Dendritic cell treated with granulocyte-macrophage colony-stimulating factor and Interleukin-4, amounts not matched to agents 40 ng/mL and 50 ng/mL, for 4 days (primary cell): ENCODE measurements at regions not wholly inside any gene's neighbourhood (a gene's known extent, or its start where the extent isn't known, plus 50 kb on each side); places are given as distances from the start of the nearest gene placed in this dataset.

Experiments
- H3K27ac Mint-ChIP-seq: one replicate; pipeline ENCODE4 v1.8.0; 2022; ENCODE audit warnings: mild to moderate bottlenecking, mixed read lengths
- H3K27me3 Mint-ChIP-seq: one replicate; pipeline ENCODE4 v1.8.0; 2022; ENCODE audit warnings: mild to moderate bottlenecking, mixed read lengths
- H3K36me3 Mint-ChIP-seq: one replicate; pipeline ENCODE4 v1.8.0; 2022; ENCODE audit warnings: low read depth, mixed read lengths
- H3K4me1 Mint-ChIP-seq: one replicate; pipeline ENCODE4 v1.8.0; 2022; ENCODE audit warnings: low read depth, mixed read lengths
- H3K4me3 Mint-ChIP-seq: one replicate; pipeline ENCODE4 v1.8.0; 2022; ENCODE audit warnings: mild to moderate bottlenecking, moderate library complexity, mixed read lengths
- H3K9me3 Mint-ChIP-seq: one replicate; pipeline ENCODE4 v1.8.0; 2022; ENCODE audit warnings: mixed read lengths
- intact Hi-C: fragments of 100-400 bp; cut with micrococcal nuclease; formaldehyde crosslinking; loops from one replicate; pipeline ENCODE4 v1.15.0; 2022

DNA sequence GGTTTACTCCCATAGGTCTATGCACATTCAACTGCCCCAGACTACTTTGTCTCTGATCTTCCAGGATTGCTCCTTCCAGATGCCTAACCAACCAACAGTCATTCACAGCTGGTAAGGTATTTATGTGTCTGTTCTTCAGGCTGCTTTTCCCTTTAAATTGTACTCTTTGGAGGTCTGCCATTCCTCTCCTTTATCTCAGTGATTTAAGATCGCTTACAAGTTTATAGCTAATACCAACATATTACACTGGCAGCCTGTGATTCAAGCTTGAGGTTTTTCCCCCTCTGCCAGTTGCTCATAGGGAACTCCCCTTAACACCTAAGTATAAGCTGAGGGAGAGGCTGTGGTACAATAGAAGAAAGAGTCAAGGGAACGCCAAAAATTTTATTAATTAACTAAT lies 711.7 kb upstream of the EDIL3 start:
- no peaks in the 10 kb centered on the region for H3K27me3 Mint-ChIP-seq
- no peak overlapping the region for H3K4me3 Mint-ChIP-seq
- no peaks in the 10 kb centered on the region for H3K4me1 Mint-ChIP-seq
- H3K9me3 Mint-ChIP-seq = peaks cover 20% of the 10 kb centered on the region
- no peak overlapping the region for H3K27ac Mint-ChIP-seq
- intact Hi-C loops = no loop called here
- no peaks in the 10 kb centered on the region for H3K36me3 Mint-ChIP-seq

DNA sequence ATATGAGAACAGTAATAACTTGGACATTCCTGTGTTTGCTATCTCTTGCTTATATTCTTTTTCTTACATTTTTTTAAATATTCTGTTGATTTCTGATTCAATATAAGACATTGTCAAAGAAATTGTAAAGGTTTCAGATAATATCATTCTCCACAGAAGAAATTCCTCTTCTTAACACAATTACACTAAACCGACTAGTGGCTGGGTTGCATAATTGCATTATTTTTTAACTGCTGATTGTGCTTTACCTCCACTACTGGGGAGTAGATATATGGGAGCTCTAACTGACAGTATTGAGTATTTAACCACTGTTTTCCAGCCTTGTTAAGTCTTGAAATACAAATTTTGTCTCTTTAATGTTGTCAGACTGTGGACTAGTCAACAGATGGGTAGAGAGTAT lies 723.8 kb upstream of the EDIL3 start:
- Mint-ChIP-seq H3K27ac (no peak overlapping the region), H3K36me3 (no peaks in the 10 kb centered on the region), H3K4me3 (no peak overlapping the region), H3K4me1 (no peaks in the 10 kb centered on the region), H3K9me3 (no peaks in the 10 kb centered on the region), H3K27me3 (no peaks in the 10 kb centered on the region)
- intact Hi-C loops = no loop called here

DNA sequence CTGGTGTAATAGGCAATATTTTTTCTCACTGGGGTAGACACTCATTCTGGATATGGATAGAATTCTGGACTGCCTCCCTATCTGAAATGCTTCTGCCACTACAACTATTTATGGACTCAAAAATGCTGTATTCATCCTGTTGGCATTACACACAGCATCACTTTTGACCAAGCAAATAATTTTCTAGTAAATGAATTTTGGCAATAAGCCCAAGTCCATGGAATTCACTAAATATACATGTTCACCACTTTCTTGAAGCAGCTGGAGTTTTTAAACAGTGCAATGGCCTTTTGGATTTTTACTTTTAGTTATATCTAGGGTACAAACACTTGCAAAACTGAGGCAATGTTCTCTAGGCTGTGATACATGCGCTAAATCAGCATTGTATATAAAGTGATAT lies 724.9 kb upstream of the EDIL3 start:
- Mint-ChIP-seq H3K4me1 (no peaks in the 10 kb centered on the region), H3K27me3 (no peaks in the 10 kb centered on the region), H3K36me3 (no peaks in the 10 kb centered on the region), H3K4me3 (no peak overlapping the region), H3K27ac (no peak overlapping the region), H3K9me3 (no peaks in the 10 kb centered on the region)
- intact Hi-C loops = no loop called here

DNA sequence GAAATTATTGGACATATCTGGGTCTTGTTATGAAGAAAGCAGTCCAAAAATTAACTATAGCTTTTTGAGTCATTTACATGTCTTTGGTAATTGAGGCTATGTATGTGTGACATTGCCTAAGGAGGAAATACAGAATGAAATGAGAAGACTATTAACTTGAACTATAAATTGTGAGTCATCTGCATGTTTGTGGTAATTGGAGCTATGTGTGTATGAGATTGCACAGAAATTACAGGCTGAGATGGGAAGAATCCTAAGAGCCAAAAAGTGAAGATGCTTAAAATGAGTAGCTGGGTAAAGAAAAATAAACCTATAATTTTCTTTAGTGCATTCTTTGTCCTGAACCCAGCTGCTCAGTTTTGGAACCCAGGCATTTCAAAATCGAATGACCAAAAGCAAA lies 747.6 kb upstream of the EDIL3 start:
- intact Hi-C loops = no loop called here
- H3K4me3 Mint-ChIP-seq = no peak overlapping the region

DNA sequence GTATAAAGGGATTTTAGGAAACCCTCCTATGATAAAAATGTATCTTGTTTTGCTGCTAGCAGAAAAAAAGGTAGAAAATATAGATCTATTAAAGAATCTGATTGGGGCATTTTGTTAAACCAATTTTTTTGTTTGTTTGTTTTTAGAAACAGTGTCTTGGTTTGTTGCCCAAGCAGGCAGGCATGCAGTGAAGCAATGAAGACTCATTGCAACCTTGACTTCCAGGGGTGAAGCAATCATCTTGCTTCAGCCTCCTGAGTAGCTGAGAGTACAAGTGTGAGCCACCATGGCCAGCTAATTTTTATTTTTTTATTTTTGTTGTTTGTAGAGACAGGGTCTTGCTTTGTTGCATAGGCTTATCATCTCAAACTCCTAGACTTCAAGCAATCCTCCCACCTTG lies 755.8 kb upstream of the EDIL3 start:
- Mint-ChIP-seq H3K27ac (no peak overlapping the region), H3K4me1 (no peaks in the 10 kb centered on the region), H3K4me3 (no peak overlapping the region), H3K27me3 (no peaks in the 10 kb centered on the region), H3K9me3 (peaks cover 11% of the 10 kb centered on the region), H3K36me3 (no peaks in the 10 kb centered on the region)
- intact Hi-C loops = no loop called here

More for the DNA sequence above, 747.6 kb upstream of the EDIL3 start:
- no peaks in the 10 kb centered on the region for H3K27me3 Mint-ChIP-seq
- no peaks in the 10 kb centered on the region for H3K4me1 Mint-ChIP-seq
- H3K36me3 Mint-ChIP-seq = no peaks in the 10 kb centered on the region
- H3K27ac Mint-ChIP-seq = no peak overlapping the region
- peaks cover 19% of the 10 kb centered on the region for H3K9me3 Mint-ChIP-seq

DNA sequence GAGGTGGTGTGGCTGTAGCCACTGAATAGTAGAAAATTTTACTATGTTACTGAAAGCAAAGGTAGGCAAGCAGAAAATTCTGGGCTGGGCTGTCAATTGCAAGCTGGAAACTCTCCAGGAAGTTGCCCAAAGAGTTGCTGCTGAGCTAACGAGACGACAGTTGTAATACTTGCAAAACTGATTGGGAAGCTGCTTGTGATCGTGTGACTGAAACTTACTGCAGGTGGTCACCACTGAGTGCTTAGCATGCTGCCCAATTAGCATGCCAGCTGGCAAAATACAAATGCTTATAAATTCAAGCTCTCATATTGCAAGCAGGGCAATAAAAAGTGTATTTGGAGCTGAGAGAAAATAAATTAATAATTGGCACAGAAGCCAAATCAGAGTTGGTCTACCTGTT lies 758.5 kb upstream of the EDIL3 start:
- Mint-ChIP-seq H3K4me1 (no peaks in the 10 kb centered on the region), H3K36me3 (no peaks in the 10 kb centered on the region), H3K27me3 (no peaks in the 10 kb centered on the region), H3K27ac (no peak overlapping the region), H3K9me3 (no peaks in the 10 kb centered on the region), H3K4me3 (no peak overlapping the region)
- intact Hi-C loops = no loop called here

DNA sequence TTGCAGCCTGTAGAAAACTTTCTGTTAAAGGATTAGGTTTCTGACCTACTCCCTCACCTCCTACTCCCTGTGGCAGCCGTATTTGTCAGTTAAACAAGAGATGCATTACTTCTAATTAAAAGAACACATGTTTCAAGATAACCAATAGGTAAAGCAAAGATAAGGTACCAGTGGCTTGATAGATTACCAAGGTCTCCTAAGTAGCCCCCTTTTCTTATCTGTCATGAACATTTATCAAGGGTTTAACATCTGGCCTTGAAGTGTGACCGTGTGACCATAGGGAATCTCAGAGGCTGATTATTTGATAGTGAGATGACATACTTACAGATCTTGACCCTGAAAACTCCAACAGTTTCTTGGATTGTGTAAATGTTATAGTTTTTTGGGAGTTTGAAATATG lies 764.0 kb upstream of the EDIL3 start:
- no peaks in the 10 kb centered on the region for H3K4me1 Mint-ChIP-seq
- no peak overlapping the region for H3K4me3 Mint-ChIP-seq
- no peak overlapping the region for H3K27ac Mint-ChIP-seq
- intact Hi-C loops = no loop called here
- H3K36me3 Mint-ChIP-seq = no peaks in the 10 kb centered on the region
- no peaks in the 10 kb centered on the region for H3K9me3 Mint-ChIP-seq
- H3K27me3 Mint-ChIP-seq = no peaks in the 10 kb centered on the region

DNA sequence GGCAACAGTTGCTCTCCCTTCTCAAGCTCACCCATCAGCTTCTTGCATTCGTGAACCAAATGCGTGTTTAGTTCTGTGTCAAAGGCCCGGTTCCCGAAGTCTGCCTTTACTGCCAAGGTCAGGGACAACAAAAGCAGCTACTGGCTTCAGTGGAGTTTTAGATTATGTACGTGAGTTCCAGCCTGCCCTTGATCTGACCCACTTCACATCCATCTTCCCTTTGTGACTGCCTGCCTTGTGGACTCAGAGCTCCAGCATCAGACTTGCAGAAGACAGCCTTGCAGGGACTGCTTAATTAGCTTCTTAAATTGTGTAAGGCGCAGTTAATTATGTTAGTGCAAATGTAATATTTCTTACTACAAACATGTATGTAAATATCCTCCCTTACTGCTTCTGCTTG lies 774.7 kb upstream of the EDIL3 start:
- Mint-ChIP-seq H3K4me3 (no peak overlapping the region), H3K27ac (no peak overlapping the region), H3K9me3 (peaks cover 7% of the 10 kb centered on the region), H3K27me3 (no peaks in the 10 kb centered on the region), H3K4me1 (no peaks in the 10 kb centered on the region), H3K36me3 (no peaks in the 10 kb centered on the region)
- intact Hi-C loops = no loop called here

DNA sequence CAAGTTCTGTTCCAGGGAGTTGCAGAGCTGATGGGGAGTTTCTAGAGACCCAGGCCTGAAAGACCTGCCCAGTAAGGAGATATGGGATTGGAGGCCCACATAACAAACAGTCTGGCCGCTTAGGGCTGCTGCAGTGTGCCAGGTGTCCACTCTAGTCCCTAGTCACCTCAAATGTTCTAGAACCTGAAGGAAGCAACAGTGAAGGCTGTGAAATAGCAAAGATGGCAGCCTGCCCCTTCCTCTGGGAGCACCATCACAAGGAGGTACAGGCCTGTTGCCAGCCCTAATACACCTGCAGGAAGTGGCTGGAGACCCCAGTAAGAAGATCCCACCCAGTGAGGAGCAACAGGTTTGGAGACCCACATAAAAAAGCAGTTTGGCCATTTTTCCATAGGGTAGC lies 783.8 kb upstream of the EDIL3 start:
- H3K36me3 Mint-ChIP-seq = no peaks in the 10 kb centered on the region
- H3K27me3 Mint-ChIP-seq = no peaks in the 10 kb centered on the region
- H3K4me1 Mint-ChIP-seq = no peaks in the 10 kb centered on the region
- intact Hi-C loops = no loop called here
- no peak overlapping the region for H3K4me3 Mint-ChIP-seq
- H3K27ac Mint-ChIP-seq = no peak overlapping the region
- peaks cover 43% of the 10 kb centered on the region for H3K9me3 Mint-ChIP-seq

DNA sequence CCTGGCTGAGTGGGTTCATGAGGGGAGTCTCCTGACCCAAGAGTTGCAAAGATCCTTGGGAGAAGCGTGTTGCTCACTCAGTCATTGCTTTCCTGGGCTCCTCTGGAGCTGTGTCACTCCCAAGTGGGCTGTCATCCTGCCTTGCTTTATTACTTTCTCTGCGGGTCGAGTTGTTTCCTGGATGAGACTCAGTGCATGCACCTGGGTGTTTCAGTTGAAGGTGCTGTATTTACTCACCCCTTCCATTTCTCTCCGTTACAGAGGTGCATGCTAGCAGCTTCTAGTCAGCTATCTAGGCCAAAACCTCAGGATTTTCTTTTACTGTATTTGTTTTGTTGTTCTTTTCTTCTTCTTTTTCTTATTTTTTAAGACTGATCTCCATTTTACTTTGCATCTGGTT lies 785.5 kb upstream of the EDIL3 start:
- no peak overlapping the region for H3K4me3 Mint-ChIP-seq
- intact Hi-C loops = no loop called here
- H3K36me3 Mint-ChIP-seq = no peaks in the 10 kb centered on the region
- H3K9me3 Mint-ChIP-seq = peaks cover 29% of the 10 kb centered on the region
- H3K27me3 Mint-ChIP-seq = no peaks in the 10 kb centered on the region
- no peak overlapping the region for H3K27ac Mint-ChIP-seq
- no peaks in the 10 kb centered on the region for H3K4me1 Mint-ChIP-seq

DNA sequence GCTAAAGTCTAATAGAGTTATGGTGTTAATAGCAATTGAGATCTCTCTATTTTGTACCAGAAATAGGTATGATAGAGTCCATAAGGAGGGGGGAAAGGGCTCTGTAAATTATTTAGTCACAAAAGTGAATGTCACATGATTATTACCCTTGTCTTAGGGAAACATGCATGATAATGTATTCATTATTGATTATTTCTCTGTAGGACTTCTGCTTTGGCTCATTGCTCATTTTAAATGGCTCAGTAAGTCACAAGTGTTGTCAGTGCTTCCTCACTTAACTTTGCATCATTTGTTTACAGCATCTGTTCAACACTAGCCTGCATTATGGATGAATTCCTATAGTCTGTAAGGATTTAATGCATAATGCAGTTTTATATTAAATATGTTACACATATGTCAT lies 788.8 kb upstream of the EDIL3 start:
- H3K9me3 Mint-ChIP-seq = peaks cover 1% of the 10 kb centered on the region
- no peaks in the 10 kb centered on the region for H3K36me3 Mint-ChIP-seq
- no peaks in the 10 kb centered on the region for H3K27me3 Mint-ChIP-seq
- intact Hi-C loops = no loop called here
- H3K27ac Mint-ChIP-seq = no peak overlapping the region
- H3K4me3 Mint-ChIP-seq = no peak overlapping the region
- no peaks in the 10 kb centered on the region for H3K4me1 Mint-ChIP-seq

DNA sequence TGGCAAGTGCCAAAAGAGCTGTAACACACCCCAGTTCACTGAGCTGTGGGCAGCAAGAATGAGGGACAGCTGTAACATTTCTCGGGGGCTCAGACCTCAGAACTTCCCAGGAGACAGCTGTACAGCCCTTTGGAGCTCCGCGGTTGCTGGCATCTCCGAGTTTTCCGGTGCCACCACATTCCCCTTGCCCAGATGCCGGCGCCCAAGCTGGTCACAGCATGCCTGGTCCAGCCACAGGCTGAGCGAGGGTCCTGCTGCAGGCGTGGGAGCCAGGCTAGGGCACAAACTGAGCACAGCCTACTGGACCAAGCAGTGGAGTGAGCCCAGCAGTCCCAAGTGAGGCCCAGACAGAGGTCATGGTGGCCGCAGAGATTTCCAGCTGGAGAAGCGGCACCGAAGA lies 797.7 kb upstream of the EDIL3 start:
- Mint-ChIP-seq H3K36me3 (no peaks in the 10 kb centered on the region), H3K9me3 (peaks cover 20% of the 10 kb centered on the region), H3K4me3 (no peak overlapping the region), H3K4me1 (no peaks in the 10 kb centered on the region), H3K27me3 (no peaks in the 10 kb centered on the region), H3K27ac (no peak overlapping the region)
- intact Hi-C loops = no loop called here

DNA sequence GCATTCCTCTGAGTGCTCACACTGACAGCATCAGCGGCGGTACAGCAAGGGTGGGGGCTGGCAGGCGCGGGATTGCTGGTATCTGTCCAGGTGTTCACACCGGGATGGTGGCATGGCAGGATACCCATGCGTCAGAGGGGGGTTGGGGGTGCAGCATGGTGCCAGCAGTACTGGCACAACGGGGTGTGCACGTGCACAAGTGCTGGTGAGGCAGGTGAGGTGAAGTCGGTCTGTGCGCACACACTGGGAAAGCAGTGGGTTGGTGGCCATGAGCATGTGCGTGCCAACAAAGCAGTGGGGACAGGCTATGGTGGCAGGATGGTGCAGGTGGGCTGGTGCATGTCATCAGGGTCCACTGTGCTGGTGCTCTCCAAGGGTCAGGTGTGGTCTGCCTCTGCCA lies 819.6 kb upstream of the EDIL3 start:
- Mint-ChIP-seq H3K27ac (no peak overlapping the region), H3K9me3 (peaks cover 25% of the 10 kb centered on the region), H3K36me3 (no peaks in the 10 kb centered on the region), H3K4me1 (no peaks in the 10 kb centered on the region), H3K27me3 (no peaks in the 10 kb centered on the region), H3K4me3 (no peak overlapping the region)
- intact Hi-C loops = no loop called here

DNA sequence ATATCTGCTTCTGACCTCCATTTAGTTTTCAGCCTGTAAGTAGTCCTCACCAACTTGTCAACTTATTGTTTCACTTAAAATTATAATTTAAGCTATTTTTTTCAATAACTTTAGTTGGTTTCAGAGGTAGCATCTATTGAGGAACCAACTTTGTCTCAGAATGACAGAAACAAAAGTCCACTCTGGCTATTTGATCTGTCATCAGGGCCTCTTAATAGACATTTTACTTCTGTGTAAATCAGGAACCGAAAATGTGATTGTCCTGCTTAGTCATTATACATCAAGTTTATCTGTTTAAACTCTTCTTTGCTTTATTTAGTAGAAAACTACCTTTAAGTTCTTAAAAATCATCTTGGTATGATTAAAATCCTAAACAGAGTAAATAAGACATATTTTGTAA lies 820.8 kb upstream of the EDIL3 start:
- intact Hi-C loops = no loop called here
- Mint-ChIP-seq H3K4me3 (no peak overlapping the region), H3K36me3 (no peaks in the 10 kb centered on the region), H3K27me3 (no peaks in the 10 kb centered on the region), H3K9me3 (peaks cover 25% of the 10 kb centered on the region), H3K27ac (no peak overlapping the region), H3K4me1 (no peaks in the 10 kb centered on the region)

DNA sequence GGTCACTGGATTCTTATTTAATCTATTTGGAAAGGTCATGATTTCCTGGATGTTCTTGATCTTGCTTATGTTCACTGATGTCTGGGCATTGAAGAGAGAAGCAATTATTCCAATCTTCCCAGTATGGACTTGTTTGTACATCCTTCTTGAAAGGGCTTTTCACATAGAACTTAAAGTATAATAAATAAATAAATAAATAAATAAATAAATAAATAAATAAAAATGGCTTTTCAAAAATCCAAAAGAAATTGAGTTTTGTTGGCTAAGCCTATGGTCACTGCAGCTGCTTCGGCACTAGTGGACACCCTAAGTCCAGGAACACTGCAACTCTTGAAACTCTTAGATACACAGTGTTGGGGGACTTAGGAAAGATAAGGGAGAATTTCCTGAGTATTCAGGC lies 840.7 kb upstream of the EDIL3 start:
- H3K27ac Mint-ChIP-seq = no peak overlapping the region
- intact Hi-C loops = no loop called here

DNA sequence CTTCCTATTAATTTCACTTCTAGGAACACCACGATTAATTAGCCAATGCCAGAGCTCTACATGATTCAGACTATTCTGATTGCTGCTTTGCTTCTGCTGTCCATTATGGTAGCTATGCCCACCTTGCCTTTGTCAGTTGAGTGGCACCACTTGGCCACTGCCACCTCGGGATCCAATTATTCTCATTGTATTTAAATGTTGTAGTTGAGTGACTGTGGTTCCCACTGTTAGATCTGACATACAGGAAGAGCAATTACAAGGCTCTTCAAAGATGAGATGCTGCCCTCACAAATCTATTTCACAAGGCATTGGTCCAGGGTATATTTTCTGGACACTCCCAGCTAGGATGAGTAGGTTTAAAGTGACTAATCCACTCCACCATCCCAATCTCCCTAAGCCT lies 864.5 kb upstream of the EDIL3 start:
- Mint-ChIP-seq H3K27me3 (no peaks in the 10 kb centered on the region), H3K4me1 (no peaks in the 10 kb centered on the region), H3K27ac (no peak overlapping the region), H3K9me3 (peaks cover 34% of the 10 kb centered on the region), H3K36me3 (no peaks in the 10 kb centered on the region), H3K4me3 (no peak overlapping the region)
- intact Hi-C loops = no loop called here

More for the DNA sequence above, 840.7 kb upstream of the EDIL3 start:
- no peaks in the 10 kb centered on the region for H3K27me3 Mint-ChIP-seq
- H3K9me3 Mint-ChIP-seq = peaks cover 27% of the 10 kb centered on the region
- H3K4me1 Mint-ChIP-seq = no peaks in the 10 kb centered on the region
- no peak overlapping the region for H3K4me3 Mint-ChIP-seq
- H3K36me3 Mint-ChIP-seq = no peaks in the 10 kb centered on the region
